Activated naive CD8-positive, alpha-beta T cell treated with anti-CD3 and anti-CD28 coated beads, Interleukin-2, amount 10 ng/mL, durations not matched to agents 7 days and 5 days (primary cell): ENCODE measurements at regions not wholly inside any gene's neighbourhood (a gene's known extent, or its start where the extent isn't known, plus 50 kb on each side); places are given as distances from the start of the nearest gene placed in this dataset.

Experiments used
- ATAC-seq: fragments of 150-1000 bp; cut with Tn5 transposase; one replicate; pipeline ENCODE4 v1.10.0; 2021; ENCODE audit warnings: low read depth, moderate library complexity
- POLR2A ChIA-PET: fragments of 350-600 bp; sonication (Branson Sonifier 250); formaldehyde crosslinking; loops from one replicate; lab custom pipeline; 2021; ENCODE audit warnings: antibody characterized with exemption; lab: Charles Lee
- DNase-seq: peaks from one replicate; pipeline ENCODE4 v3.0.0; 2021
- H3K27ac Mint-ChIP-seq: one replicate; pipeline ENCODE4 v1.8.0; 2022; ENCODE audit warnings: mild to moderate bottlenecking, mixed read lengths
- H3K27me3 Mint-ChIP-seq: one replicate; pipeline ENCODE4 v1.8.0; 2022; ENCODE audit warnings: mild to moderate bottlenecking, moderate library complexity, mixed read lengths
- H3K36me3 Mint-ChIP-seq: one replicate; pipeline ENCODE4 v1.8.0; 2021; ENCODE audit warnings: mild to moderate bottlenecking, mixed read lengths
- H3K4me1 Mint-ChIP-seq: one replicate; pipeline ENCODE4 v1.8.0; 2021; ENCODE audit warnings: mixed read lengths
- H3K4me3 Mint-ChIP-seq: one replicate; pipeline ENCODE4 v1.8.0; 2022; ENCODE audit warnings: mild to moderate bottlenecking, moderate library complexity, mixed read lengths
- H3K9me3 Mint-ChIP-seq: one replicate; pipeline ENCODE4 v1.8.0; 2021; ENCODE audit warnings: mixed read lengths

- POLR2A ChIA-PET: no interaction called here
- Mint-ChIP-seq H3K4me3 (no peak overlapping the region), H3K36me3 (no peaks in the 10 kb centered on the region), H3K4me1 (no peaks in the 10 kb centered on the region), H3K27ac (no peak overlapping the region), H3K9me3 (peaks cover 7% of the 10 kb centered on the region), H3K27me3 (no peaks in the 10 kb centered on the region)
- no peak for ATAC-seq
- no peak for DNase-seq
These were observed 837.1 kb upstream of the ZNF608 start for GRCh38 chr5:125583321-125584139.

- Mint-ChIP-seq H3K9me3 (peaks cover 7% of the 10 kb centered on the region), H3K4me3 (no peak overlapping the region), H3K4me1 (no peaks in the 10 kb centered on the region), H3K27ac (no peak overlapping the region), H3K36me3 (no peaks in the 10 kb centered on the region), H3K27me3 (no peaks in the 10 kb centered on the region)
- POLR2A ChIA-PET: no interaction called here
- ATAC-seq (no peak), DNase-seq (no peak)
These were observed 837.7 kb upstream of the ZNF608 start for GRCh38 chr5:125584140-125584520.

DNA sequence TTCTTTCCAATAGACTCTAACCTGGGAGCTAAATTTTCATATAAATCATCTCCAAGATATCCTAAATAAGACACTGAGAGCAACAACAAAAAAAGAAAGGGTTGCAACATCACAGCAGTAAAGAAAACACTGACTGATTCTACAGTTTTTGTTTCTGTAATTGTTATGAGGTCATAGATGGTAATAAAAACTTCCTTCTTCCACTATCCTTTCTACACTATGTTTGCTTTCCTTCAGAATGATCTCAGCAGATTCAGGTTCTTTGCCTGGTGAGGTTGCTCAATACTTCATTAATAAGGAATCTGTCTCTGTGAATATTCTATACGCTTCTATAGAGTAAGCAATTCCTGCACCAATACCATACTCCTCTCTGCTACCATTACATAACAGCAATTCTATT lies 835.6 kb upstream of the GRAMD2B start:
- Mint-ChIP-seq H3K36me3 (no peaks in the 10 kb centered on the region), H3K27ac (no peak overlapping the region), H3K4me1 (no peaks in the 10 kb centered on the region), H3K27me3 (no peaks in the 10 kb centered on the region), H3K4me3 (no peak overlapping the region), H3K9me3 (peaks cover 10% of the 10 kb centered on the region)
- POLR2A ChIA-PET: no interaction called here
- DNase-seq (no peak), ATAC-seq (no peak)

GRCh38 chr5:125592856-125593255 lies 830.4 kb upstream of the GRAMD2B start:
- Mint-ChIP-seq H3K9me3 (peaks cover 8% of the 10 kb centered on the region), H3K4me3 (no peak overlapping the region), H3K27me3 (no peaks in the 10 kb centered on the region), H3K36me3 (no peaks in the 10 kb centered on the region), H3K27ac (no peak overlapping the region), H3K4me1 (no peaks in the 10 kb centered on the region)
- POLR2A ChIA-PET: no interaction called here
- DNase-seq (no peak), ATAC-seq (no peak)

GRCh38 chr5:125595095-125595494 lies 828.1 kb upstream of the GRAMD2B start:
- H3K27me3 Mint-ChIP-seq: no peaks in the 10 kb centered on the region
- no peaks in the 10 kb centered on the region for H3K36me3 Mint-ChIP-seq
- peaks cover 8% of the 10 kb centered on the region for H3K9me3 Mint-ChIP-seq
- ATAC-seq: no peak
- H3K4me3 Mint-ChIP-seq: no peak overlapping the region
- H3K27ac Mint-ChIP-seq: no peak overlapping the region
- no peak for DNase-seq
- POLR2A ChIA-PET: no interaction called here
- no peaks in the 10 kb centered on the region for H3K4me1 Mint-ChIP-seq

DNA sequence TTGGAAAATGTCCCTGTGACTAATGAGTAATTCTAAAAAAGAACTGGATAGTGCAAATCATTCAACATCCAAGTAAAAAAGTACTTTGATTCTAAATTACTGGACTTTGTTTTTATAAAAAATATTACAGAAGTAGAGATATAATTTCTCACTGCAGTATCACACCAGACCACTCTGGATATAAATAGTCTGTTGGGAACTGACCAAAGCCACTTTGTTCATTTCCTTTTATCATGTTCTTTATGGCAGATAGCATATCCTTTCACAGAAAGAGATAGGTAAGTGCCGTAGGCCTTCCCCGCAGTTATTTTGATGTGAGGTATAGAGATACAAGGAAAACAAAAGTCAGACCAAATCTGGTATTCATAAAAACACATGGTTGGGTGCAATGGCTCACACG lies 827.4 kb upstream of the GRAMD2B start:
- peaks cover 8% of the 10 kb centered on the region for H3K9me3 Mint-ChIP-seq
- DNase-seq (no peak), ATAC-seq (no peak)
- POLR2A ChIA-PET: no interaction called here
- H3K27me3 Mint-ChIP-seq: no peaks in the 10 kb centered on the region
- H3K4me3 Mint-ChIP-seq: no peak overlapping the region
- H3K4me1 Mint-ChIP-seq: no peaks in the 10 kb centered on the region
- no peak overlapping the region for H3K27ac Mint-ChIP-seq
- no peaks in the 10 kb centered on the region for H3K36me3 Mint-ChIP-seq

- Mint-ChIP-seq H3K9me3 (peaks cover 7% of the 10 kb centered on the region), H3K27ac (no peak overlapping the region), H3K4me1 (no peaks in the 10 kb centered on the region), H3K27me3 (no peaks in the 10 kb centered on the region), H3K36me3 (no peaks in the 10 kb centered on the region), H3K4me3 (no peak overlapping the region)
- no peak for ATAC-seq
- POLR2A ChIA-PET: no interaction called here
- no peak for DNase-seq
These were observed 825.9 kb upstream of the GRAMD2B start for GRCh38 chr5:125597338-125597737.

GRCh38 chr5:125600559-125600958 lies 822.6 kb upstream of the GRAMD2B start:
- Mint-ChIP-seq H3K9me3 (peaks cover 7% of the 10 kb centered on the region), H3K27ac (no peak overlapping the region), H3K4me3 (no peak overlapping the region), H3K36me3 (no peaks in the 10 kb centered on the region), H3K4me1 (no peaks in the 10 kb centered on the region), H3K27me3 (no peaks in the 10 kb centered on the region)
- POLR2A ChIA-PET: no interaction called here
- ATAC-seq (no peak), DNase-seq (no peak)

DNA sequence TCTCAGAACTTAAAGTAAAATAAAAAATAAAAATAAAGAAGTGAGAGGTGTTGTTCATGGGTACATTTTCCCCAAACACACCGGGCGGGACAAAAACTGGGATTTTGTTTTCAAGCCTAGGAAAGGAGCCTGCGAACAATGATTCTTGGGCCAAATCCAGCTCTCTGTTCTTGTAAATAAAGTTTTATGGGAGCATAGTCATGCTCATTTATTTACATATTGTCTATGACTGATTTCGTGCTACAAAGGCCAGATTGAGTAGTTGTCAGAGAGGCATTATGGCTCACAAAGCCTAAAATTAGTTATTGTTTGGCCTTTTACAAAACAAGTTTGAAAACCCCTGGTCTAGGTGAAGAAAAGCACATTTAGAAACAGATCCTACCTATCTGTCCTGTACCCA lies 821.0 kb upstream of the GRAMD2B start:
- H3K4me3 Mint-ChIP-seq: no peak overlapping the region
- H3K27ac Mint-ChIP-seq: no peak overlapping the region
- no peak for DNase-seq
- ATAC-seq: no peak
- H3K9me3 Mint-ChIP-seq: peaks cover 7% of the 10 kb centered on the region
- H3K27me3 Mint-ChIP-seq: no peaks in the 10 kb centered on the region
- H3K4me1 Mint-ChIP-seq: no peaks in the 10 kb centered on the region
- H3K36me3 Mint-ChIP-seq: no peaks in the 10 kb centered on the region
- POLR2A ChIA-PET: interaction anchor here (0.6 kb wide), 1 partner anchor 1031 kb away, joined by 3 read pairs; no protein-coding TSS in a partner anchor

DNA sequence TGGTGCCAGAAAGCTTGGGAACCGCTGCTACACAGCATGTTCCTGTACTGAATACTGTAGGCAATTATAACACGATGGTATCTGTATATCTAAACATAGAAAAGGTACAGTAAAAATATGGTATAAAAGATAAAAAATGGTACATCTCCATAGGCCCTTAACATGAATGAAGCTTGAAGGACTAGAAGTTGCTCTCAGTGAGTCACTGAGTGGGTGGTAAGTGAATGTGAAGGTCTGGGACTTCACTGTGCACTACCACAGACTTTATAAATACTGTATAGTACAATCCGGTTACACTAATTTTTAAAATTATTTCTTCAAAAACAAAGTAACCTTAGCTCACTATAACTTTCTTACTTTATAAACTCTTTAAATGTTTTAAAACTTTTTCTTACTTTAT lies 819.9 kb upstream of the GRAMD2B start:
- no peak for DNase-seq
- Mint-ChIP-seq H3K27ac (no peak overlapping the region), H3K27me3 (no peaks in the 10 kb centered on the region), H3K4me3 (no peak overlapping the region), H3K4me1 (no peaks in the 10 kb centered on the region), H3K36me3 (no peaks in the 10 kb centered on the region), H3K9me3 (peaks cover 4% of the 10 kb centered on the region)
- POLR2A ChIA-PET: no interaction called here
- ATAC-seq: no peak

DNA sequence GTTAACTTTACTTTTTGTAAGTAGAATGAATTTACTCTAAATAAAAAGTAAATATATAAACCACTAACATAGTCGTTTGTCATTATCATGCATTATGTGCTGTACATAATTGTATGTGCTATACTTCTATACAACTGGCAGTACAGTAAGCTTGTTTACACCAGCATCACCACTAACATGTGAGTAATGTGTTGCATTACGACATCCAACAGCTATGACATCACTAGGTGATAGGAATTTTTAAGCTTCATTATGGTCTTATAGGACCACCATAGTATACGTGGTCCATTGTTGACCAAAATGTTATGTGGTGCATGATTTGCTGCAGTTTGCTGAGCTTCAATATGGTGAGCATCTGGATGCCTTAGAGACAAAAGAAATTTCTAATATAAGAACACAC lies 819.1 kb upstream of the GRAMD2B start:
- POLR2A ChIA-PET: no interaction called here
- Mint-ChIP-seq H3K4me1 (no peaks in the 10 kb centered on the region), H3K4me3 (no peak overlapping the region), H3K36me3 (no peaks in the 10 kb centered on the region), H3K27ac (no peak overlapping the region), H3K27me3 (no peaks in the 10 kb centered on the region), H3K9me3 (peaks cover 6% of the 10 kb centered on the region)
- DNase-seq (no peak), ATAC-seq (no peak)

GRCh38 chr5:125607018-125607417 lies 816.2 kb upstream of the GRAMD2B start:
- H3K27me3 Mint-ChIP-seq: no peaks in the 10 kb centered on the region
- DNase-seq: no peak
- no peak overlapping the region for H3K27ac Mint-ChIP-seq
- peaks cover 2% of the 10 kb centered on the region for H3K9me3 Mint-ChIP-seq
- H3K4me3 Mint-ChIP-seq: no peak overlapping the region
- POLR2A ChIA-PET: no interaction called here
- no peaks in the 10 kb centered on the region for H3K36me3 Mint-ChIP-seq
- no peaks in the 10 kb centered on the region for H3K4me1 Mint-ChIP-seq
- no peak for ATAC-seq

DNA sequence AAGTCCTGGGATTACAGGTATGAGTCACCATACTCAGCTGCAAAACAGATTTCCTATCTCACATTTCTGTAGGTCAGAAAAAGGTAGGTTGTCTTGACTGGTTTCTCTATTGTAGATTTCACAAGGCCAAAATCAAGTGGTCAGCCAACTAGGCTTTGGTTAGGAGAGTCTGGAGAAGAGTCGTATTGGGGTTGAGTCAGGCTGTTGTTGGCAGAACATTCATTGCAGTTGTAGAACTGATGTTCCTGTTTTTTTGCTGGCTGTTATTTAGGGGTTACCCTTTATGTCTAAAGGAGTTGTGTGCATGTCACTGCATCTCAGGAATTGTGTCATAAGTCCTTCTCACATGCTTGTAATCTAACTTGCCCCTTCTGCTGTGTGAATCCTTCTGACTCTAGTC lies 814.2 kb upstream of the GRAMD2B start:
- Mint-ChIP-seq H3K27ac (no peak overlapping the region), H3K9me3 (peaks cover 2% of the 10 kb centered on the region), H3K4me1 (no peaks in the 10 kb centered on the region), H3K4me3 (no peak overlapping the region), H3K36me3 (no peaks in the 10 kb centered on the region), H3K27me3 (no peaks in the 10 kb centered on the region)
- POLR2A ChIA-PET: no interaction called here
- DNase-seq: no peak
- ATAC-seq: no peak

DNA sequence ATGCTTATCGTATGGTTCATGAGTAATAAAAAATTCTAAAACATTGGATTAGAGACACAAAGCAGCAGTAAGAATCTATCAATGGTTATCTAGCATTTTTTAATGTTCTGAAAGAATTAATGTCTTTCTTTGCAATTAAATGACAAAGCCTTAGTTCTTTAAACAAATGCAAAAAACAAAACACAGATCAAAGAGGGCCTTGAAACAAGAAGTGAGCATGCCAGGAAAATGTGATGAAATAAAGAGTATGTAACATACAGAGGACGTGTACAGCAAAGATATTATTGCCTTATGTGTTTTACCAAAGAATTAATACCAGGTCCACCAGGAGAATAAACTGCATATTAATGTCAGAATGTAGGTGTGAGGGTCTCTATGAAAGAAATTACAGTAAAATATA lies 812.3 kb upstream of the GRAMD2B start:
- Mint-ChIP-seq H3K27me3 (no peaks in the 10 kb centered on the region), H3K36me3 (no peaks in the 10 kb centered on the region), H3K9me3 (peaks cover 2% of the 10 kb centered on the region), H3K4me1 (no peaks in the 10 kb centered on the region), H3K27ac (no peak overlapping the region), H3K4me3 (no peak overlapping the region)
- no peak for ATAC-seq
- no peak for DNase-seq
- POLR2A ChIA-PET: no interaction called here
